ENCODE measurements at regions not wholly inside any gene's neighbourhood (a gene's known extent, or its start where the extent isn't known, plus 50 kb on each side); places are given as distances from the start of the nearest gene placed in this dataset.

DNA sequence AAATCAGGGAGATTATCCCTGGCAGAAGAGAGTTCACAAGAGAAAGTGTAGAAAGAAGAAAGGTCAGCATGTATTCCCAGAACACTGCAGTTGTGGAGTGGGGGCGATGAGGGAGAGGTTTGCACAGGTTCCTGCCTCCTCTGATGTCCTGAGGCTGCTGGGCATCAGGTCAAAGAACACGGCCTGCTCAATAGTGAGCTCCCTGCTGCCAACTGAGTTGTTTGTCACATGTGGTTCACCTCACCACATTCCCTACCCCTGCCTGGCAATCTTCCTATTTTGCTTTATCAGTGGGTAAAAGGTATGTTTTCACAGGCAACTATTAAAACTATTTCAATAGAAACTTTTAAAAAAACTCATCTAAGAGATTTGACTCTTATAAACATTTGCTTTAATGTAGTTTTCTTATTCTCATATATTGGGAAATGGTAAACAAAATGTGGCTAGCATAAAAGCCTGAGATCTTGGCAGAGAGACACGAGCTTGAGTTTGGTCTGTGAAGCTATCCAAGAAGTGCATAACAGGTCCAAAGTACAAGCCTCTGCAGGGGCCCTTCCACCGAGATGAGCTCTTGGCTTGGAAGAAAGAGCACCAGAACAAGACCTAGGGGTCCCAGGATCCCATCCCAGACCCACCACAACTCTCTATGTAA, 123.9 kb upstream of the SRD5A2 start:
- no peak overlapping the region for H3K27ac ChIP-seq
- TF ChIP-seq, protein P1, sequence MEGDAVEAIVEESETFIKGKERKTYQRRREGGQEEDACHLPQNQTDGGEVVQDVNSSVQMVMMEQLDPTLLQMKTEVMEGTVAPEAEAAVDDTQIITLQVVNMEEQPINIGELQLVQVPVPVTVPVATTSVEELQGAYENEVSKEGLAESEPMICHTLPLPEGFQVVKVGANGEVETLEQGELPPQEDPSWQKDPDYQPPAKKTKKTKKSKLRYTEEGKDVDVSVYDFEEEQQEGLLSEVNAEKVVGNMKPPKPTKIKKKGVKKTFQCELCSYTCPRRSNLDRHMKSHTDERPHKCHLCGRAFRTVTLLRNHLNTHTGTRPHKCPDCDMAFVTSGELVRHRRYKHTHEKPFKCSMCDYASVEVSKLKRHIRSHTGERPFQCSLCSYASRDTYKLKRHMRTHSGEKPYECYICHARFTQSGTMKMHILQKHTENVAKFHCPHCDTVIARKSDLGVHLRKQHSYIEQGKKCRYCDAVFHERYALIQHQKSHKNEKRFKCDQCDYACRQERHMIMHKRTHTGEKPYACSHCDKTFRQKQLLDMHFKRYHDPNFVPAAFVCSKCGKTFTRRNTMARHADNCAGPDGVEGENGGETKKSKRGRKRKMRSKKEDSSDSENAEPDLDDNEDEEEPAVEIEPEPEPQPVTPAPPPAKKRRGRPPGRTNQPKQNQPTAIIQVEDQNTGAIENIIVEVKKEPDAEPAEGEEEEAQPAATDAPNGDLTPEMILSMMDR (IDR thresholded peaks at IDR 0.05; ENCODE audit: low read depth, low read length, missing control alignments): no peak
- H3K4me3 ChIP-seq (ENCODE audit: low read depth, low read length): no peak overlapping the region
- no peaks in the 10 kb centered on the region for H3K36me3 ChIP-seq (replicated peaks)
- no peaks in the 10 kb centered on the region for H3K27me3 ChIP-seq (replicated peaks)
- in situ Hi-C loops (cut with HindIII; ENCODE audit: low pct_ligation_motif_present, low sequenced_read_pairs): no loop called here
- DNase-seq: no peak

DNA sequence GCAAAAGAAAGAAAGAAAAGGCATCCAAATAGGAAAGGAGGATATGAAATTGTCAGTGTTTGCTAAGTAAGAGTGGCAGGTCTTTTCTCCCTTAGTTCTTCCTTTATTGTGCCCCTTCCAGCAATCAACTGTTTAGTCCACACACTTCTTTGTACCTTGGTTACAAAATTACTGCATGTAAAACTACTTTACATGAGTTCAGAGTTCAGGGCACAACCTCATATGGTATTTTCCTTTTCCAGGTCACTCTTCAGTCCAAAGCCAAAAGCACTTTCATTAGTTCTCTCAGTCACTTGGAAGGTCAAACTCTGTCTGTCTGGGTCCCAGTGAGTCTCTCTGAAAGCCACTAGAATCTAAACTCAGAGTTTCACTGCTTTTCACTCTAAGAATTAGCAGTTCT, 122.5 kb upstream of the SRD5A2 start:
- no peaks in the 10 kb centered on the region for H3K36me3 ChIP-seq (replicated peaks)
- in situ Hi-C loops (cut with HindIII; ENCODE audit: low pct_ligation_motif_present, low sequenced_read_pairs): no loop called here
- no peaks in the 10 kb centered on the region for H3K27me3 ChIP-seq (replicated peaks)
- no peak overlapping the region for H3K4me3 ChIP-seq (ENCODE audit: low read depth, low read length)
- no peak overlapping the region for H3K27ac ChIP-seq
- DNase-seq: no peak
- TF ChIP-seq, protein P1 (IDR thresholded peaks at IDR 0.05; ENCODE audit: low read depth, low read length, missing control alignments): no peak

DNA sequence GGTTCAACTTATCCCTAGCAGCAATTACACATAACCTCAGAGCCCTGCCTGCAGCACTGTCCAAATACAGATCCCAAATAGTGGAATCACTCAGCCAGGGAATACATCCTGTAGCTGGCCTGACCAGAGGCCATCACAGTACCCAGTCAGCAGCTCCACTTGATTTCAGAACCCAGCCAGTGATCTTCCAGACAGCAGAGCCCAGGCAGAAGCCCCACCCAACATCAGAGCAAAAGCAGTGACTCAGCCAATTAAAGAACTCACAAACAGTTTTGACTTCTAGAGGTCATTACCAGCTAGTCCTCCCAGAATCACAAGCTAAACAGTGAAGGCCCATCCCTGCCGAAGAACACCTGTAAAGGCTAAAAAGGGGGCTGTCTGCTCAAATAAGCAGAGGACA, 118.0 kb upstream of the SRD5A2 start:
- no peak for DNase-seq
- Histone ChIP-seq H3K27me3 (replicated peaks) (no peaks in the 10 kb centered on the region), H3K4me3 (ENCODE audit: low read depth, low read length) (no peak overlapping the region), H3K36me3 (replicated peaks) (no peaks in the 10 kb centered on the region), H3K27ac (no peak overlapping the region)
- TF ChIP-seq, protein P1 (IDR thresholded peaks at IDR 0.05; ENCODE audit: low read depth, low read length, missing control alignments): no peak
- in situ Hi-C loops (cut with HindIII; ENCODE audit: low pct_ligation_motif_present, low sequenced_read_pairs): no loop called here

DNA sequence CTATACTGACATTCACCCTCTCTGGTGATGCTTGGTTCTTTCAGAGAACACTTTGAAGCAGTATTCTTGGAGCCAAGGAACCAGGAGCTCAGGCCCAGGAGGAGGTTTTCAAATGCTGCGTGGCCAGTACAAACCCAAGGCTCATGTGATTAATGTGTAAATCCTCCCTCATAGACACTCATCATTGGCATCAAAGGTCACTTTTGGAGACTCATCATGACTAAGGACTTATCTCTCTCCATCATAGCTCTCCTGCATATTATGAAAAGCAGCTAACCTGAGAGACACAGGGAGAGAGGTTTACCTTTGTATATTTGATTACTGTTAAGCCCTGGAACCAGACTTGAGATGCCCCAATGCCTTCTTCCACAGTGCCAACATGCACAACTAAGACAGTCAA, 115.3 kb upstream of the SRD5A2 start:
- DNase-seq: no peak
- in situ Hi-C loops (cut with HindIII; ENCODE audit: low pct_ligation_motif_present, low sequenced_read_pairs): no loop called here
- TF ChIP-seq, protein P1 (IDR thresholded peaks at IDR 0.05; ENCODE audit: low read depth, low read length, missing control alignments): no peak
- no peak overlapping the region for H3K27ac ChIP-seq
- no peak overlapping the region for H3K4me3 ChIP-seq (ENCODE audit: low read depth, low read length)
- no peaks in the 10 kb centered on the region for H3K36me3 ChIP-seq (replicated peaks)
- H3K27me3 ChIP-seq (replicated peaks): no peaks in the 10 kb centered on the region

DNA sequence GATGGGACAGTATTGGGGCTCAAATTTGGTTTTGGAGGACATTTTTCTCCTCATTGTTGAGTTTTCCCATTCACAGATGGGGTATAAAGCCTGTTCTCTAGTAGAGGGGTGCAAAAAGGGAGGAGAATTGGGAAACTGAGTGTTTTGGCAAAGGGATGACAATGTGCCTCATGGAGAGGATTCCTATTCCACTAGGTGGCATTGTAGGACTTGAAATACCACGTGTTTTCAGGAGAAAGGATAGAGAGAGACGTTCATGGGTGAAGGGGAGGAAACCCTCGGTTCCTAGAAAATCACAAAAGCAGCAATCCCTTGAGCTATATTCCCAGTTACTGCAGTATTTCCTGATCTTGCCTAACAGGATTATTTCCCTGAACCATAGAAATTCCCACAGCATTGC, 113.7 kb upstream of the SRD5A2 start:
- TF ChIP-seq, protein P1 (IDR thresholded peaks at IDR 0.05; ENCODE audit: low read depth, low read length, missing control alignments): peak; percentile 19
- DNase-seq: no peak
- Histone ChIP-seq H3K27me3 (replicated peaks) (no peaks in the 10 kb centered on the region), H3K27ac (no peak overlapping the region), H3K36me3 (replicated peaks) (no peaks in the 10 kb centered on the region), H3K4me3 (ENCODE audit: low read depth, low read length) (no peak overlapping the region)
- in situ Hi-C loops (cut with HindIII; ENCODE audit: low pct_ligation_motif_present, low sequenced_read_pairs): no loop called here

DNA sequence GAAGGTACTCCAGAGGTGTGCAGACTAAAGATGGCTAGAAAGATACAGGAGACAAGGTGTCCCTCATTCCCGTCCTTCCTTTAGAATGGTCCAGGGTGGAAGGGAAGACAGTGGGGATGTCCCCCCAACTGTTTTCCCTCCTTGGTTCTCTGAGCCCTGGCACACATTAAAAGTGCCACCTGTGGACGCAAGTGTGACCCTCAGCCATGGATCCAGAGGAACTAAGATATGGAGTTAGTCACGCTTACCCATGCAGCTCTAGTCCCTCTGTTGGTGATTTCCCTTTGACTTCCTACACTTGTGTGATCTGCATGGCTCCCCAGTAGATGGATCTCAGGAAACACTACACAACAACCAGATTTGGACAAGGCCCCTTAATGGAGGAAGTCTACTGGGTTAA, 113.1 kb upstream of the SRD5A2 start:
- in situ Hi-C loops (cut with HindIII; ENCODE audit: low pct_ligation_motif_present, low sequenced_read_pairs): no loop called here
- Histone ChIP-seq H3K36me3 (replicated peaks) (no peaks in the 10 kb centered on the region), H3K27me3 (replicated peaks) (no peaks in the 10 kb centered on the region), H3K4me3 (ENCODE audit: low read depth, low read length) (no peak overlapping the region), H3K27ac (no peak overlapping the region)
- TF ChIP-seq, protein P1 (IDR thresholded peaks at IDR 0.05; ENCODE audit: low read depth, low read length, missing control alignments): no peak
- DNase-seq: no peak

Measured in brain microvascular endothelial cell (primary cell).